ENCODE measurements at regions not wholly inside any gene's neighbourhood (a gene's known extent, or its start where the extent isn't known, plus 50 kb on each side); places are given as distances from the start of the nearest gene placed in this dataset.

- H3K9me3 ChIP-seq, result no peaks in the 10 kb centered on the region
- no peak overlapping the region for H3K27ac ChIP-seq
- intact Hi-C loops (cut with DNase I), result no loop called here
- no peak overlapping the region for H3K4me3 ChIP-seq
- ATAC-seq (no peak), DNase-seq (no peak)
- H3K36me3 ChIP-seq (ENCODE audit: insufficient read depth in 1 of 2, low read depth in 1 of 2), result no peaks in the 10 kb centered on the region
- no peaks in the 10 kb centered on the region for H3K27me3 ChIP-seq (ENCODE audit: insufficient read depth in 3 of 3, low read length in 2 of 3)
- H3K4me1 ChIP-seq, result no peaks in the 10 kb centered on the region
- TF ChIP-seq, protein P1, sequence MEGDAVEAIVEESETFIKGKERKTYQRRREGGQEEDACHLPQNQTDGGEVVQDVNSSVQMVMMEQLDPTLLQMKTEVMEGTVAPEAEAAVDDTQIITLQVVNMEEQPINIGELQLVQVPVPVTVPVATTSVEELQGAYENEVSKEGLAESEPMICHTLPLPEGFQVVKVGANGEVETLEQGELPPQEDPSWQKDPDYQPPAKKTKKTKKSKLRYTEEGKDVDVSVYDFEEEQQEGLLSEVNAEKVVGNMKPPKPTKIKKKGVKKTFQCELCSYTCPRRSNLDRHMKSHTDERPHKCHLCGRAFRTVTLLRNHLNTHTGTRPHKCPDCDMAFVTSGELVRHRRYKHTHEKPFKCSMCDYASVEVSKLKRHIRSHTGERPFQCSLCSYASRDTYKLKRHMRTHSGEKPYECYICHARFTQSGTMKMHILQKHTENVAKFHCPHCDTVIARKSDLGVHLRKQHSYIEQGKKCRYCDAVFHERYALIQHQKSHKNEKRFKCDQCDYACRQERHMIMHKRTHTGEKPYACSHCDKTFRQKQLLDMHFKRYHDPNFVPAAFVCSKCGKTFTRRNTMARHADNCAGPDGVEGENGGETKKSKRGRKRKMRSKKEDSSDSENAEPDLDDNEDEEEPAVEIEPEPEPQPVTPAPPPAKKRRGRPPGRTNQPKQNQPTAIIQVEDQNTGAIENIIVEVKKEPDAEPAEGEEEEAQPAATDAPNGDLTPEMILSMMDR (IDR thresholded peaks at IDR 0.05), result no peak
- 68 to 84% (median 77%) methylated on average over 2 of the region's 2 CpGs for WGBS, 3 donors
Observed at GRCh38 chr2:53108246-53108645, 659.4 kb upstream of the CHAC2 start.

- intact Hi-C loops (cut with DNase I), result no loop called here
- no peak overlapping the region for H3K4me3 ChIP-seq
- H3K4me1 ChIP-seq, result no peaks in the 10 kb centered on the region
- H3K27me3 ChIP-seq (ENCODE audit: insufficient read depth in 3 of 3, low read length in 2 of 3), result no peaks in the 10 kb centered on the region
- DNase-seq, result no peak
- no peak overlapping the region for H3K27ac ChIP-seq
- 71 to 77% (median 77%) methylated on average over 4 of the region's 4 CpGs for WGBS, 3 donors
- no peak for ATAC-seq
- no peaks in the 10 kb centered on the region for H3K9me3 ChIP-seq
- TF ChIP-seq, protein P1 (IDR thresholded peaks at IDR 0.05), result no peak
- H3K36me3 ChIP-seq (ENCODE audit: insufficient read depth in 1 of 2, low read depth in 1 of 2), result no peaks in the 10 kb centered on the region
Observed at GRCh38 chr2:53104263-53104662, 663.3 kb upstream of the CHAC2 start.

DNA sequence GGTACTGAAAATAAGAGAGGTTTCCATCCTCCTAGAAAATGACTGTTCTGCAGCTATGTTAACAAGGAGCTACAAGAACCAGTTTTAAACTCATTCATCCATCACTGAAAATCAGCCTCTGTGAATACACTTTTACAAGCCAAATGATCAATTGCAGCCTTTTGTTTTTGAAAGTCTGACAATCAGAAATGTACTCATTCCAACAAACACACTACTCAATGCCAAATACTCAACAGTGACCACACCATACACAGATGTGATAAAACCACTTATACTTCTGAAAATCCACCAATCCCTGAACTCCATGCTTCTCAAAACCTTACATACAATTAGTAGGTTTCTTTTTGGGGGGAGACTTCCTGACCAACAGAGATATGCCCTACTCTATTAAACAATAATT, 663.9 kb upstream of the CHAC2 start:
- H3K27me3 ChIP-seq (ENCODE audit: insufficient read depth in 3 of 3, low read length in 2 of 3), result no peaks in the 10 kb centered on the region
- TF ChIP-seq, protein P1 (IDR thresholded peaks at IDR 0.05), result no peak
- no peak overlapping the region for H3K27ac ChIP-seq
- intact Hi-C loops (cut with DNase I), result no loop called here
- no peak overlapping the region for H3K4me3 ChIP-seq
- H3K36me3 ChIP-seq (ENCODE audit: insufficient read depth in 1 of 2, low read depth in 1 of 2), result no peaks in the 10 kb centered on the region
- no peaks in the 10 kb centered on the region for H3K9me3 ChIP-seq
- DNase-seq, result no peak
- no peaks in the 10 kb centered on the region for H3K4me1 ChIP-seq
- ATAC-seq, result no peak

GRCh38 chr2:53098696-53099078, 668.9 kb upstream of the CHAC2 start:
- ATAC-seq (no peak), DNase-seq (no peak)
- intact Hi-C loops (cut with DNase I), result no loop called here
- no peaks in the 10 kb centered on the region for H3K36me3 ChIP-seq (ENCODE audit: insufficient read depth in 1 of 2, low read depth in 1 of 2)
- H3K27ac ChIP-seq, result no peak overlapping the region
- H3K4me3 ChIP-seq, result no peak overlapping the region
- no peaks in the 10 kb centered on the region for H3K27me3 ChIP-seq (ENCODE audit: insufficient read depth in 3 of 3, low read length in 2 of 3)
- H3K9me3 ChIP-seq, result no peaks in the 10 kb centered on the region
- no peaks in the 10 kb centered on the region for H3K4me1 ChIP-seq
- TF ChIP-seq, protein P1 (IDR thresholded peaks at IDR 0.05), result no peak
- WGBS, 3 donors, result 40 to 50% (median 43%) methylated on average over 4 of the region's 4 CpGs

GRCh38 chr2:53096351-53096750, 671.3 kb upstream of the CHAC2 start:
- no peaks in the 10 kb centered on the region for H3K9me3 ChIP-seq
- no peaks in the 10 kb centered on the region for H3K4me1 ChIP-seq
- intact Hi-C loops (cut with DNase I), result no loop called here
- H3K4me3 ChIP-seq, result no peak overlapping the region
- WGBS, 3 donors, result 60 to 64% (median 62%) methylated on average over 4 of the region's 4 CpGs
- TF ChIP-seq, protein P1 (IDR thresholded peaks at IDR 0.05), result no peak
- no peak overlapping the region for H3K27ac ChIP-seq
- DNase-seq (no peak), ATAC-seq (no peak)
- no peaks in the 10 kb centered on the region for H3K36me3 ChIP-seq (ENCODE audit: insufficient read depth in 1 of 2, low read depth in 1 of 2)
- H3K27me3 ChIP-seq (ENCODE audit: insufficient read depth in 3 of 3, low read length in 2 of 3), result no peaks in the 10 kb centered on the region

Data from psoas muscle (tissue), 7 donors.